Ascending aorta (tissue), 2 donors: ENCODE measurements at regions not wholly inside any gene's neighbourhood (a gene's known extent, or its start where the extent isn't known, plus 50 kb on each side); places are given as distances from the start of the nearest gene placed in this dataset.

Experiments used
- DNase-seq, 2 donors: peaks; one replicate each; pipeline ENCODE4 v3.0.0-alpha.2; 2019; ENCODE audit warnings: low spot score in 2 of 2
- H3K27ac ChIP-seq, 2 donors: fragments of 200-600 bp; sonication (generic); one replicate each; pipeline ENCODE4 v1.5.1; 2016 to 2017; ENCODE audit warnings: mild to moderate bottlenecking in 1 of 2
- H3K27me3 ChIP-seq: fragments of 200-600 bp; sonication (generic); one replicate; pipeline ENCODE4 v1.5.1; 2017
- H3K36me3 ChIP-seq, 2 donors: fragments of 200-600 bp; sonication (generic); one replicate each; pipeline ENCODE4 v1.5.1; 2016
- H3K4me1 ChIP-seq, 2 donors: fragments of 200-600 bp; sonication (generic); one replicate each; pipeline ENCODE4 v1.5.1; 2016 to 2017; ENCODE audit warnings: mild to moderate bottlenecking in 1 of 2
- H3K4me3 ChIP-seq, 2 donors: fragments of 200-600 bp; sonication (generic); one replicate each; pipeline ENCODE4 v1.5.1; 2016 to 2017; ENCODE audit warnings: mild to moderate bottlenecking in 1 of 2
- H3K9me3 ChIP-seq, 2 donors: fragments of 200-600 bp; sonication (generic); one replicate each; pipeline ENCODE4 v1.5.1; 2016
- intact Hi-C: fragments of 100-400 bp; cut with DNase I; formaldehyde crosslinking; loops from one replicate; pipeline ENCODE4 v1.15.1; 2023
- TF ChIP-seq, protein P1 (sequence below), 3 experiments: fragments of 200-600 bp in 2 of 3; fragments of 450-650 bp in 1 of 3; sonication (generic) in 2 of 3; IDR thresholded peaks; one replicate each; pipeline ENCODE4 v1.5.1; 2016 to 2019; ENCODE audit warnings: antibody characterized with exemption in 3 of 3, mild to moderate bottlenecking in 1 of 3, moderate library complexity in 1 of 3

DNA sequence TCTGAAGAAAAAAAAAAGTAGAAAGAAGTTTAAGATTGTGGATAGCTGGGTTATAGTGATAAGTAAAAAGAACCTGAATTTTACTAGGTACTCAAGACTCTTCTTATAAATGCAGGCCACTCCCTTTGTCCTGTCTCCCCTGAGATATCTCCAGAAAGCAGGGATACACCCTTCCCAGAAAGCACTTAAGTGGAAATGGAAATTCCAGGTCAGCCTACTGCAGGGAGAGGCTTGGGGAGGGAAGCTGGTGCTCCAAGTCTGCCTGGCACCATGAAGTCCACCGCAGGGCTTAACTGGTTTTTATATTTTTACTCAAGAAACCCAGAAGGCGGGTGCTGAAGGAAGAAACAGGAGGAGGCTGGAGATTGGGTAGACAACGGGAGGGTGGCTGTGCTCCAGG, 162.3 kb downstream of the INHBA start:
- no peaks in the 10 kb centered on the region for H3K4me1 ChIP-seq
- no peaks in the 10 kb centered on the region for H3K27me3 ChIP-seq

DNA sequence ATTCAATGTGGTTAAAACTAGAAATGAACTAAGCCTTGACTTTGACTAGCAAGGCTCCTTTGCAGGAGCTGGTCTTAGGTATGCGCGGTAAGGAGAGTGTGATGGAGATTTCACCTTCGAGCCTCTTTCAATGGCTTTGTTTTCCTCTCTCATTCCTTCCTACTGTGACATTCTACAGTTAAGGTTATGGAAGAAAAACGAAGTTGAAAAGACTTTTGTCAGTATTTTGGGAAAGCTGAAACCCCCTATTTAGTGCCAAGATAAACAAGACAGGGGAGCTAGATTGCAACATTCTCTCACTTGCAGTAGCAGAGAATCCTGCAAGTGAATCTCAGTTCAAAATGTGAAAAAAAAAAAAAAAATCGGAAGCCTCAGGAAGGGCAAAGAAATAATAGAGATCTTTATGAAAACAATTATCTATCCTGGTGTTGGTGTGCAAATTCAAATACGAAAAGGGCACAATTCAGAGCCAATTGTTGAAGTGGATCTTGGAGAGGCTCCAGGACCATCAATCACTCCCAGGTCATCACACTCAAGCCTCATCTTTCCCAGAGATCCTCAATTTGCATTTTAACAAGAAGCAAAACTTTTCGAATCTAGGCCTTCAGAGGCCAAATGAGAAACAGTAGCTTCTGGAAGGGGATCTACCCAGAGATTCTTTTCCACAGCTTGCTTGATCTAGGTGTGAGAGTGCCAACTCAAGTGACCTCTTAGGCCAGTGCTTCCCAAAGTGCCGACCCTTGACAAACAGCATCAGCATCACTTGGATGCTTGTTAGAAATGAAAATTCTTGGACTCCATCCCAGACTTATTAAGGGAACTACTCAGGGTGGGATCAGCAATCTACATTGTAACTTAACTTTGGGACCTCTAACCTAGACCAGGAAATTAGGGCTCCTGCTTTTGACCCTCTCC, 163.8 kb downstream of the INHBA start:
- no peaks in the 10 kb centered on the region for H3K4me1 ChIP-seq
- H3K27me3 ChIP-seq, result no peaks in the 10 kb centered on the region
- H3K36me3 ChIP-seq, result no peaks in the 10 kb centered on the region
- no peaks in the 10 kb centered on the region for H3K9me3 ChIP-seq
- H3K4me3 ChIP-seq, result no peak overlapping the region
- DNase-seq, result no peak
- no peak overlapping the region for H3K27ac ChIP-seq
- intact Hi-C loops, result no loop called here
- TF ChIP-seq, protein P1, sequence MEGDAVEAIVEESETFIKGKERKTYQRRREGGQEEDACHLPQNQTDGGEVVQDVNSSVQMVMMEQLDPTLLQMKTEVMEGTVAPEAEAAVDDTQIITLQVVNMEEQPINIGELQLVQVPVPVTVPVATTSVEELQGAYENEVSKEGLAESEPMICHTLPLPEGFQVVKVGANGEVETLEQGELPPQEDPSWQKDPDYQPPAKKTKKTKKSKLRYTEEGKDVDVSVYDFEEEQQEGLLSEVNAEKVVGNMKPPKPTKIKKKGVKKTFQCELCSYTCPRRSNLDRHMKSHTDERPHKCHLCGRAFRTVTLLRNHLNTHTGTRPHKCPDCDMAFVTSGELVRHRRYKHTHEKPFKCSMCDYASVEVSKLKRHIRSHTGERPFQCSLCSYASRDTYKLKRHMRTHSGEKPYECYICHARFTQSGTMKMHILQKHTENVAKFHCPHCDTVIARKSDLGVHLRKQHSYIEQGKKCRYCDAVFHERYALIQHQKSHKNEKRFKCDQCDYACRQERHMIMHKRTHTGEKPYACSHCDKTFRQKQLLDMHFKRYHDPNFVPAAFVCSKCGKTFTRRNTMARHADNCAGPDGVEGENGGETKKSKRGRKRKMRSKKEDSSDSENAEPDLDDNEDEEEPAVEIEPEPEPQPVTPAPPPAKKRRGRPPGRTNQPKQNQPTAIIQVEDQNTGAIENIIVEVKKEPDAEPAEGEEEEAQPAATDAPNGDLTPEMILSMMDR (IDR thresholded peaks at IDR 0.05), result no peak

More for the DNA sequence above, 162.3 kb downstream of the INHBA start:
- intact Hi-C loops, result no loop called here
- Histone ChIP-seq H3K4me3 (no peak overlapping the region), H3K9me3 (no peaks in the 10 kb centered on the region), H3K27ac (no peak overlapping the region), H3K36me3 (no peaks in the 10 kb centered on the region)
- TF ChIP-seq, protein P1 (IDR thresholded peaks at IDR 0.05), result no peak
- DNase-seq, result no peak

DNA sequence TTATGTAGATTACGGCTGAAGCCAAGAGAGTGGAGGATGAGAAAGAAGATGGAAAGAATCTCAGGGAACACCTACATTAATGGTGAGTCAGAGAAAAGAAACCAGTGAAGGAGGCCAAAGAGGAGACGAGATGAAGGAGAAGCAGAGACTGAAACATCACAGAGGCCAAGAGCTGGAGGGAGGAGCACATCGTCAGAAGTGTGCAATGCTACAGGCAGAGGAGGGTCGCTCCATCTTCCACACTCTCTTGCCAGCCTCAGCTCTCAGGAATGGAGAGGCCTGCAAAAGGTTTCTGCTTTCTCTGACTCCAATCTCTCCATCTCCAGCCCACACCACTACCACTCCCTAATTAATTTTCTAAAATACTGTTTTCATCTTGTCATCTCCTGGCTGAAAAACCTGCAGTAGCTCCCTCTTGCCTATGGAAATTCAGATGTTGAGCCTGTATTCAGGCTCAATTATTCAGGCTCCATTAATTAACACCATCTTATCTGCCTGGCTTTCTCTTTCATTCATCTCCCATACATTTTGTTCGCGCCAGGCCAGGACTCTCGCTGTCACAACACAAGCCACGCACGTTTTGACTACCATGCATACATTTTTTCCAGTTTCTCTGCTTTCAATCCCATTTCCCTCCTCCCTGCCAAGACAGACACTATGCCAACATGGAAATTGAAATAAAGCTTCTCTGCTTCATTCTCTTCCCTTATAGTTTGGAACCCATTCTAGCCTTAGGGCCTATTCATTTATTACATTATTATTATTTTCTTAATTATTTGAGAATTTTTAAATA, 165.8 kb downstream of the INHBA start:
- DNase-seq, result no peak
- Histone ChIP-seq H3K4me3 (no peak overlapping the region), H3K36me3 (no peaks in the 10 kb centered on the region), H3K9me3 (no peaks in the 10 kb centered on the region), H3K27ac (no peak overlapping the region), H3K27me3 (no peaks in the 10 kb centered on the region), H3K4me1 (no peaks in the 10 kb centered on the region)
- intact Hi-C loops, result no loop called here
- TF ChIP-seq, protein P1 (IDR thresholded peaks at IDR 0.05), result no peak

DNA sequence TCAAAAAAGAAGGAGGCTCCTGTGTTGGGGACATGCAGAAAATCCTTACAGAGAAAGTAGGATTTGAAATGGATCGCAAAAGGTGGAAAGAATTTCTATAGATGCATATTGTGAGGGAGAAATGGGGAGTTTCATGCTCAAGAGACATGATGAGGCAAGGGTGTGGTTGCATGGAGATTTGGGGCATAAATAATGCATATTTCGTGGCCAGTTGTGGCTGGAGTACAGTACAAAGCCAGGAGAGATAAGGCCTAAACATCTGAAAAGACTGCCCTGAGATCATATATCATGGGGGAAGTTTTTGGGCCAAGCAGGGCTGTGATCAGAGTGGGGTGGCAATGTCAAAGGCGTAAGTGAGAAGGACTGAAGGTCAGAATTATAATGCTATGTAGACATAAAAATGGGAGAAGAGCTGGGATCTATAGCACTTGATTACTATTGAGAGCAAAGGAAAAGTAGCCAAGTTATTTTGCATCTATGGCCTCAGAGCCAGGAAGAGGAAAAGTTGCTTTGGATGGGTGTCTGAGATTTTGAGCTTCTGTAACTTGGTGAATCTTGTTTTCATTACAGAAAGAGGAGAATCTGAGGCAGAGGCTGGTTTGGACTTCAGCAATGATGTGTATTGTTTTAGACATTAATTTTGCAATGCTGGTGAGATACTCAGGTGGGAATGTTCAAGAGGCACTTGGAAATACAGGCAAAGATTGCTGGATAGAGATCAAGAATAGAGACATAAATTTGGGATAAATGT, 166.6 kb downstream of the INHBA start:
- H3K36me3 ChIP-seq, result no peaks in the 10 kb centered on the region
- intact Hi-C loops, result no loop called here
- no peaks in the 10 kb centered on the region for H3K9me3 ChIP-seq
- H3K4me3 ChIP-seq, result no peak overlapping the region
- no peak overlapping the region for H3K27ac ChIP-seq
- no peaks in the 10 kb centered on the region for H3K4me1 ChIP-seq
- no peak for DNase-seq
- H3K27me3 ChIP-seq, result no peaks in the 10 kb centered on the region
- TF ChIP-seq, protein P1 (IDR thresholded peaks at IDR 0.05), result no peak

DNA sequence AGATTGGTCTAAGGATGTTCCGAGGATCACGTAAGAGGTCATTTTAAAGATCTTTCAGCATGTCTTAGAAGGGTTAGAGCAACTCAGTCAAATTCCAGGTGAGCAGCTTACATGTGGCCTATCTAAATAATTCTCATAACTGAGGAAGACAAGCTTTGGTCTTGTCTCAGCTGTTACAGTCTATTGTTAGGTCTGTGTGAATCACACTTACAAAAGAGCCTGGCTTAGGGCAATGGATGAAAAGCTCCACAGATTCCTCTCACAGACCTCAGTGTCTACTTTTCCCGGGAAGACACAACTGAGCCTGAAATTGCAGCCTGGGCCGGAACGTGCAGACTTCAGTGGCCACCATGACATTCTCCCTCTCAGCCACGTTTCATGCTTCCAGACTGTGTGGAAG, 173.1 kb downstream of the INHBA start:
- intact Hi-C loops, result no loop called here
- Histone ChIP-seq H3K27me3 (no peaks in the 10 kb centered on the region), H3K4me1 (no peaks in the 10 kb centered on the region), H3K4me3 (no peak overlapping the region), H3K36me3 (no peaks in the 10 kb centered on the region), H3K9me3 (no peaks in the 10 kb centered on the region), H3K27ac (no peak overlapping the region)
- TF ChIP-seq, protein P1 (IDR thresholded peaks at IDR 0.05), result no peak
- DNase-seq, result no peak
